Stimulated activated CD8-positive, alpha-beta memory T cell treated with anti-CD3 and anti-CD28 coated beads, Interleukin-15, amount 100 ng/mL, for 4 hours (primary cell): ENCODE measurements at regions not wholly inside any gene's neighbourhood (a gene's known extent, or its start where the extent isn't known, plus 50 kb on each side); places are given as distances from the start of the nearest gene placed in this dataset.
"Not testable (repeated sequence)": the region's sequence is repeated elsewhere in the genome, so short reads cannot be mapped to it uniquely, and the experiment has no call there.

Experiments
- DNase-seq, 2 donors: peaks; one replicate each; pipeline ENCODE4 v3.0.0-alpha.2; 2020; ENCODE audit warnings: low read depth in 2 of 2

DNA sequence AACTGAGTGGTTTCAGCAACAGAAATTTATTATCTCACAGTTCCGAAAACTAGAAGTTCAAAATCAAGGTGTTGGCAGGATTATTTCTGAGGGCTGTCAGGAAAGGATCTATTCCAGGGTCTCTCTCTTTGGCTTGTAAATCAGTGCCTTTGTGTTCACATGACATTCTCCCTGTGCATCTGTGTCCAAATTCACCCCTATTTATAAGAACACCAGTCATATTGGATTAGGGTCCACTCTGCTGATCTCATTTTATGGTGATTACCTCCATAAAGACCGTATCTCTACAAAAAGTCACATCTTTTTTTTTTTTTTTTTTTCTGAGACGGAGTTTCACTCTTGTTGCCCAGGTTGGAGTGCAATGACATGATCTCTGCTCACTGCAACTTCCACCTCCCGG lies 68.6 kb upstream of the MARCKS start:
- DNase-seq = no peak

GRCh38 chr6:113791225-113791624 lies 65.9 kb upstream of the MARCKS start:
- not testable (repeated sequence) for DNase-seq

DNA sequence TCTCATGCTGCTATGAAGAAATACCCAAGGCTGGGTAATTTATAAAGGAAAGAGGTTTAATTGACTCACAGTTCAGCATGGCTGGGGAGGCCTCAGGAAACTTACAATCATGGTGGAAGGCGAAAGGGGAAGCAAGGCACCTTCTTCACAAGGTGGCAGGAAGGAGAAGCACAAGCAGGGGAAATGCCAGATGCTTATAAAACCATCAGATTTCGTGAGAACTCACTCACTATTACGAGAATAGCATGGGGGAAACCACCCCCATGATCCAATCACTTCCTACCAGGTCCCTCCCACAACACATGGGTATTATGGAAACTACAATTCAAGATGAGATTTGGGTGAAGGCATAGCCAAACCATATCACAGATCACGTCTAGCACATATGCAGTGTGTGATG lies 61.8 kb upstream of the MARCKS start:
- not testable (repeated sequence) for DNase-seq

GRCh38 chr6:113796038-113796437 lies 61.1 kb upstream of the MARCKS start:
- DNase-seq = no peak

- no peak for DNase-seq
These were observed 54.4 kb upstream of the MARCKS start for GRCh38 chr6:113802779-113803178.

GRCh38 chr6:113805173-113805790 lies 51.9 kb upstream of the MARCKS start:
- no peak for DNase-seq

- DNase-seq = no peak
These were observed 51.2 kb upstream of the MARCKS start for GRCh38 chr6:113805811-113806495.
